ENCODE measurements at regions not wholly inside any gene's neighbourhood (a gene's known extent, or its start where the extent isn't known, plus 50 kb on each side); places are given as distances from the start of the nearest gene placed in this dataset.

DNA sequence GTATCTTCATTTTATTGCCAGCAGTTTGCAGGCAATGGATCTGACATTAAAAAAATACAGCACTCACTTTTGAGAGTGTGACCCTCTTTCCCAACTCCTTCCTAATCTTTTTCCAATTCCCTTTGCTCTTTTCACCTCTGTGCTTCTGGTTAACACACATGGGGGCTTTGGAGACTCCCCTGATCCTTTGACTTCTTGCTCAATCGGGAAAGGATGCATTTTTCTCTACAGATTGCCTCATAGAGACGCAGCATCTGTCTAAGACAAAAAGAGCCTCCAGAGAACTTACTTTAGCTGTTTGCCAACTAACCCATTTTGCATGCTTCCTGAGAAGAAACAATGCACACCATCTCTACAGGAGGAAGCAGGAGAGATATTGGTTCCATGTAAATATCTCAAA is 378.3 kb downstream of the PBX1 start:
- H3K9me3 ChIP-seq: no peaks in the 10 kb centered on the region
- no peaks in the 10 kb centered on the region for H3K4me1 ChIP-seq (ENCODE audit: insufficient read depth)
- H3K27me3 ChIP-seq: no peaks in the 10 kb centered on the region
- DNase-seq: no peak
- no peak overlapping the region for H3K4me3 ChIP-seq
- 12 to 15% (median 13%) methylated on average over 2 of the region's 2 CpGs for WGBS, 3 donors
- TF ChIP-seq POLR2A (IDR thresholded peaks at IDR 0.05): no peak
- no peaks in the 10 kb centered on the region for H3K36me3 ChIP-seq
- intact Hi-C loops (cut with DNase I): no loop called here
- H3K27ac ChIP-seq: no peak overlapping the region

GRCh38 chr1:164932580-164932979 is 373.6 kb downstream of the PBX1 start:
- intact Hi-C loops (cut with DNase I): no loop called here
- H3K9me3 ChIP-seq: no peaks in the 10 kb centered on the region
- no peak for DNase-seq
- H3K4me1 ChIP-seq (ENCODE audit: insufficient read depth): no peaks in the 10 kb centered on the region
- H3K4me3 ChIP-seq: no peak overlapping the region
- WGBS, 3 donors: 58 to 70% (median 66%) methylated on average over 4 of the region's 4 CpGs
- H3K27ac ChIP-seq: no peak overlapping the region
- no peaks in the 10 kb centered on the region for H3K36me3 ChIP-seq
- no peaks in the 10 kb centered on the region for H3K27me3 ChIP-seq
- TF ChIP-seq CTCF (IDR thresholded peaks at IDR 0.05) (no peak), EP300 (IDR thresholded peaks at IDR 0.05) (no peak), POLR2A (IDR thresholded peaks at IDR 0.05) (no peak)

GRCh38 chr1:164930833-164931232 is 371.8 kb downstream of the PBX1 start:
- Histone ChIP-seq H3K27me3 (no peaks in the 10 kb centered on the region), H3K4me3 (no peak overlapping the region), H3K36me3 (no peaks in the 10 kb centered on the region), H3K9me3 (no peaks in the 10 kb centered on the region), H3K4me1 (ENCODE audit: insufficient read depth) (no peaks in the 10 kb centered on the region), H3K27ac (no peak overlapping the region)
- intact Hi-C loops (cut with DNase I): no loop called here
- 90 to 95% (median 94%) methylated on average over 1 of the region's 1 CpG for WGBS, 3 donors
- no peak for TF ChIP-seq EP300 (IDR thresholded peaks at IDR 0.05)
- TF ChIP-seq CTCF (IDR thresholded peaks at IDR 0.05): no peak
- no peak for TF ChIP-seq POLR2A (IDR thresholded peaks at IDR 0.05)
- DNase-seq: no peak

DNA sequence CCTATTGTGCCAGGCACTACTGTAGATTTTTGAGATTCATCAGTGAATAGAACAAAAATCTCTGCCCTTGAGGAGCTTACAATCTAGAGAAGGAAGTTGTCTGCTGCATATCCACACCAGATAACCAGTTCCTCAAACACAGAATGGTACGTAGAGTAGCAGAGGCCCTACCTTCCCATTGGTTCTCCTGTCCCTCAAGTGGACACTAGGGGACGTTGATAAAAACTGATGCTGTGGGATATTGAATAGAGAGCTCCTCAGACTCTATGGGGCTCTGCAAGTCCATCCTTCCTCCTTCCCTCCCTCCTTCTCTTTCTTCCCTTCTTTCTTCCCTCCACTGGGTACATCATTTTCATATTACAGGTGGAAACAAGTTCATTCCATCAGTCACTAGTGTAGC is 371.3 kb downstream of the PBX1 start:
- H3K27me3 ChIP-seq: no peaks in the 10 kb centered on the region
- no peaks in the 10 kb centered on the region for H3K4me1 ChIP-seq (ENCODE audit: insufficient read depth)
- DNase-seq: no peak
- H3K36me3 ChIP-seq: no peaks in the 10 kb centered on the region
- TF ChIP-seq CTCF (IDR thresholded peaks at IDR 0.05): no peak
- no peak for TF ChIP-seq EP300 (IDR thresholded peaks at IDR 0.05)
- H3K4me3 ChIP-seq: no peak overlapping the region
- no peaks in the 10 kb centered on the region for H3K9me3 ChIP-seq
- intact Hi-C loops (cut with DNase I): no loop called here
- no peak overlapping the region for H3K27ac ChIP-seq
- WGBS, 3 donors: 86 to 88% (median 88%) methylated on average over 2 of the region's 2 CpGs

DNA sequence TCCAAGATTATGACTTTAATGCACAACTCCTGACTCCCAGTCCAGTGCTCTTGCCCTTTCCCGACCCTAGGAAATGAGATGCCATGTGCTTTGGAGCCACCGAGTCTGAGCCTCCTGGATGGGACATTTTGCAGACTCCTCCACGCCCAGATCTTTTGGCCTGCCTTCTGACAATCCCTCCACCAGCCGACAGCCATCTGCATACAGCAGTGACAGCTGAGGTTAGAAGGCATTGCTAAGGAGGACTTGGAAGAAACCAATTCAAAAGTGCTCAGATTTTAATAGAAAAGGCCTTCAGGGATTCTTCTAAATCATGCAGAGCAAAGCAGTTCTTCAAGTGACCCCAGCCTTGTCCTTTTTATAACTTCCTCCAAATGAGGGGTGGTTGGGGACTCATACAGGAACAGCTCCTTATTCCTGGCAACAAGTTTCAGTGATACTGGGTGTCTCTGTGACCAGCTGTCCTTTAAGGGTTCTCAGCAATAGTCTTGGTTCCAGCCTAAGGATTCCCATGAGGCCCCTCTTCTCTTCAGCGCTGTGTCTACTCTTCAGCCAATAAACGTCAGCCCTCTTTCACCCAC is 369.3 kb downstream of the PBX1 start:
- 63 to 73% (median 64%) methylated on average over 6 of the region's 6 CpGs for WGBS, 3 donors

More for the DNA sequence above, 369.3 kb downstream of the PBX1 start:
- Histone ChIP-seq H3K27ac (no peak overlapping the region), H3K4me1 (ENCODE audit: insufficient read depth) (no peaks in the 10 kb centered on the region), H3K4me3 (no peak overlapping the region), H3K36me3 (no peaks in the 10 kb centered on the region), H3K9me3 (no peaks in the 10 kb centered on the region), H3K27me3 (no peaks in the 10 kb centered on the region)
- DNase-seq: no peak
- TF ChIP-seq POLR2A (IDR thresholded peaks at IDR 0.05) (no peak), CTCF (IDR thresholded peaks at IDR 0.05) (no peak)
- intact Hi-C loops (cut with DNase I): no loop called here
